NCI-H1092 treated with DMSO at 0.1 percent for 48 hours (cell line): ENCODE measurements at regions not wholly inside any gene's neighbourhood (a gene's known extent, or its start where the extent isn't known, plus 50 kb on each side); places are given as distances from the start of the nearest gene placed in this dataset.
A peak's percentile ranks its signal among the peaks of the same experiment; 100 is the strongest.

ENCODE experiments used
- DNase-seq: peaks from one replicate; lab custom pipeline; 2025; lab: John Stamatoyannopoulos, UW

DNA sequence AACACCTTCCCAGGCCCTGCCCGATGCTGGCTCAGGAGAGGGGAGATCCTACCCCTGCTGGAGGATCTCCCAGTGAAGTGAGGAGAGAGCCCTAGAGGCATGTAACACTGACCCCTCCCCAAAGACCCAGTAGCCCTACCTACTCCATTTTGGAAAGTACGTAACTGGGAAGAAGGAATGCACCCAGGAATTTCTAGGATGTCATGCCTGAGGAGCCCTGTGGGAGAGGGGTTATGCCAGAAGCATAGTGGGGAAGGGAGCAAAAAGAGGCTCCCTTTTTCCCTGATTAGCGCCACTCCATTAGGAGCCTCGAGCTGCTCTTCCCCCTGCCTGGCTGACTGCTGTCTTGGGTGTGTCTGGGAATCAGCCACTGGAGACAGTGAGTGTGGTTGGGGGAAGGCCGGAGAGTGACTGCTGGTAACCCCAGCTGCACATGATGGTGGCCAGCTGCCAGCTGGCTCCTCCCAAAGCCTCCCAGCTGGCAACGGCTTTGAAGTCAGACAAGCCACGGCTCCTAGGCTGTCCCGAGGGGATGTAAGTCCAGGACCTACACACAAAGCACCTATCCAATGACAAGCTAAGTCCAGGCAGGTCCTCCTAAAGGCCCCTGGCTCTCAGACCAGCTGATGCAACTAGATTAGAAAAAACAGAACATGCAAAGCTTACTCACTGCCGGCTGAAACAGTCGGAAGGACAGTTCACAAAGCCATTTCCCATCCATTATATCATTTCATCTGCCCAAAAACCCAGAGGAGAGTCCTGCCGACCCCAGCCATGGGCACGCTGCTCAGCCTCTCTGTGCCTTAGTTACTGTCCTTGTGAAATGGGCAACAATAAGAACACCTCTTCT, 136.5 kb upstream of the ABCA1 start:
- peak; percentile 94 for DNase-seq

DNA sequence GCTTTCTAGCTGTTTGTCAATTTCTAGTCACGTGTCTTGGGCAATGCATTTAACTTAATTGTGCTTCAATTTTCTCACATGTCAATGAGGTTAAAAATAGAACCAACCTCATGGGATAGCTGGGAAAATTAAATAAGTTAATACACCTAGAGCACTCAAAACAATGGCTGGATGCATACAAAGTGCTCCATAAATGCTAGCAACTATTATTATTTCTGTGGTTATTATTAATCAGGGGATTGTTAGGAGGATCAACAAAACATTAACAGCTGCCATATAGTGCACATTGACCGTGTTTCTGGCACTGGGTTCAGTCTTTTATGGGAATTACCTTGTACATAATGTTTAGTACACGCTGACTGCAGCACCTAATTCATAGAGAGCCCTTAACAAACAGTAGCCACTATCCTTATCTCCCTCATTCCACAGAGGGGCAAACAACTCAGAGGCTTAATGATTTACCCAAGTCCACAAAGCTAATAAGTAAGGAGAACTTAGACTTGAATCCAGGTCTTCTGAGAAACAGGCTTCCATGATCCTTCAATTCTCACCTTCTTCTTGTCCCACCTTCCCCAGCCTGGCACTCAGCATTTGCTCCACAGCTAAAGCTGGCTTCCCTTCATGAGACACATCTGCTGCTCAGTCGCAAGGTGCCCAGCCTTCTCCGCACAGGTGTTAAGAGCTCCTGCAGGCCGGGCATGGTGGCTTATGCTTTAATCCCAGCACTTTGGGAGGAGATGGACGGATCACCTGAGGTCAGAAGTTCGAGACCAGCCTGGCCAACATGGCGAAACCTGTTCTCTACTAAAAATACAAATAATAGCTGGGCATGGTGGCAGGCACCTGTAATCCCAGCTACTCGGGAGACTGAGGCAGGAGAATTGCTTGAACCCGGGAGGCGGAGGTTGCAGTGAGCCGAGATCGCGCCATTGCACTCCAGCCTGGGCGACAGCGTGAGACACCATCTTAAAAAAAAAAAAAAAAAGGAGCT, 137.4 kb upstream of the ABCA1 start:
- peak; percentile 67 for DNase-seq

DNA sequence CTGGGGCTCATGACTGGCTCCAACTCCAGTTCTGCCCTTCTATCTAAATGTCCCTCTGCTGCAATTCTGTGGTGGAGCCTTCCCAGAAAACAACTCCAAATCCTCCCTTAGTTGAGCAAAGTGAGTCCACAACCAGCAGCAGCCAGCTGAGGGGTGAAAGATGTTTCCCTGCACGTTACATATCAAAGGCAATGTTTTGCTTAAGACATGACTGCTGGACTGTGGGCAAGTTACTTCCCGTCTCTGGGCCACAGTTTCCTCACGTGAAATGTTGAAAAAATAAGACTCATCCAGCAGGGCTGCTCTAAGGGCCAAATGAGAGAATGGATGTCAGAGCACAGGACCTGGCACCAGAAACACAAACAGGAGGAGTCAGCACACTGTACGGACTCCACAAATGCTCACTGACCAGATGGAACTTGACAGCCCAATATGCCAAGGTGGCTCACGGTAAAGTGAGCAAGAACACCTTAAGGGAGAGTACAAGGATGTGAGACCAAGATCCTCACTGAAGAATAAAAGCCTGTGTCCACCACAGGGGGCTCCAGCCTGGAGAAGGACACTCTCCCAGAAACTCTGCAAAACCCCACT, 138.4 kb upstream of the ABCA1 start:
- DNase-seq, result no peak

DNA sequence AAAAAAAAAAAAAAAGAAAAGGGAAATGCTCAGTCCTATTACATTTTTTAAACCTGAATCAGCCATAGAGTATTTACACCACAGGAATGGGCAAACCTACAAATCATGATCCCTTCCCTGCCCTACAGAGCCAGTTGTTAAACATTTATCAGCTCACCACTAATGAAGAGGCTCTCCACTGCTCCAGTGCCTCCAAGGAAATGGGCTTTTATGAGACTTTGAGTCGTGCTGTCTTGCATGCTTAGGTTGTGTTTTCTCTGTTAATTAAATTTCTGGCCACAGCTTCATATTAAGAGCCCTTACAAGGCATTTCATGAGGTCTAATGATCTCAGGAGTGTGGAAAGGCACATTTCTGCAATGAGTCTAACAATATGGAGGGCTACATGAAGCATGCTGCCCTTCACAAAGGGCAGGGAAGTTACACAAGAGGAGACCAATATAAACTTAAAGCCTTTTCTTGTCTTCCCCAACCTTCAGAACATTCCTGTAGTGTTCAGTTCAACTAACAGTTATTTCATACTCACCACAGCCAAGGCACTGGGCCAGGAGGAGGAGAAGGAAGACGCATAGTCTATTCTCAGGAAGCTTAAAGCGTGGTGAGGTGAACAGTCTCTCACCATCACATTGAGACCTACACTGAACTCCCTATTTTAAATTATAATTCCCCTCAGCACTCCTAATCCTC, 140.1 kb upstream of the ABCA1 start:
- DNase-seq, result no peak

DNA sequence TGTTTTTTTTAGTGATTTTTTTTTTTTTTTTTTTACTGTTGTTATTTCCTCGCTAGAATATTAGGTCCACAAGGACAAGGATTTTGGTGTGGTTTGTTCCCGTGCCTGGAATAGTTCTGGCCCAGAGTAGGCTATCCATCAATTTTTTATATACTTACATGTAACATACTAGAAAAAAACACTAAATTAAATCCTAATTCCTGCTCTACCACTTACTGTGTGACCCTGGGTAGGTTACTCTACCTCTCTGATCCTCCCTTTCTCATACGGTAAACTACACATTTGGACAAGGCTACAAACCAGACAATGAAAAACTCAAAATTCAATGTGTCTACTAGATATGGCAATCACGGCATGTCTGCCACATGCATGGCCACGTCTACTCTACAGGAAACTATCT, 141.3 kb upstream of the ABCA1 start:
- no peak for DNase-seq

DNA sequence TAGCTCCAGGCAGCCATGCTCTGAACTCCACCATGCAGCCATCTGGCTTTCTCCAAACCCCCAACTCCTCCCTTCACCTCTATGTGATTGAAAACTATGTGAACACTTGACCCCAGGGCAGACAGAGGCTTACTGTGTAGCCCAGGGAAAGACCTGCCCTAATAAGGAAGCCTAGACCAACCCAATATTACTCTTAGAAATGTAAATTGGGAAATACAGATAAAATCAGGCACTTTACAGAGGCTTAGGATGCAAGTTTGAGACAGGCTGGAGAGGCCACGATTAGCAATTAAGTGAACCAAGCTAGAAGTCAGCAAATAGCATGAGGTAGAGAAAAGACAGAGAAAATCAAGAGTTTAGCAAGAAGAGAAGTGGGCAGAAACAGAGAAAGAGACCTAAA, 141.7 kb upstream of the ABCA1 start:
- DNase-seq, result no peak

DNA sequence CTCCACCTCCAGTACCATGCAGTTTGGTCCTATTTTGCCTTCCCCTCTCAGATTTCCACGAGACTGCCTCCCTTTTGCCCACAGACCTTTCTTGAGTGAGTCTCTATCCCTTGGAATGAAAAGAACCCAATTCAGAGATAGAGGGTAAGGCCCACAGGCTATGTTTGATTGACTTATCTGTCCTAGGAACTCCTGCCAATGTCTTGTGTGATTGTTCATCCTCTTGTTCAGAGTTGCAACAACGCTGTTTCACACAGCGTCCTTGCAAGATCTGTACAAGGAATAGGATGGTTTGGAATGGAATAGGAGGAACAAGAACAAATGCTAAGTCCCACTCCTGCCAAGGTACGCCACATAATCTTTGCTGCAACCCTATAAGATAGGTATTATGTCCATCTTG, 142.2 kb upstream of the ABCA1 start:
- no peak for DNase-seq

DNA sequence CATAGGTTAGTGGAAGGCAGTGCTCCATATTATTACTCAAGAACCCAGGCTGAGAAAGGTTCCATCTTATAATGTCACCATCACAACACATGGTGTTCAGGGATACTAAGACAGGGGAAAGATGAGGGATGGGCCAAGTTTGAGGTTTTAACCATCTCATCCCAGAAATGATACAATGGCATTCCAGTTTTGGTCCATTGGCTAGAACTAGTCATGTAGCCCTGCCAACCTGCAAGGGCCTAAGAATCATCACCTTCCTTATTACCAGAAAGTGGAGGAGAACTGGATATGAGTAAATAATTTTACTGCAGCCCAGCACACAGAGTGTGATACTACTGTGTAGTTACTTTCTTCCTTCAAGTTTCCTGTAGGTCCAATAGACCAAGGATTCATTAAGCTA, 144.5 kb upstream of the ABCA1 start:
- DNase-seq, result no peak

DNA sequence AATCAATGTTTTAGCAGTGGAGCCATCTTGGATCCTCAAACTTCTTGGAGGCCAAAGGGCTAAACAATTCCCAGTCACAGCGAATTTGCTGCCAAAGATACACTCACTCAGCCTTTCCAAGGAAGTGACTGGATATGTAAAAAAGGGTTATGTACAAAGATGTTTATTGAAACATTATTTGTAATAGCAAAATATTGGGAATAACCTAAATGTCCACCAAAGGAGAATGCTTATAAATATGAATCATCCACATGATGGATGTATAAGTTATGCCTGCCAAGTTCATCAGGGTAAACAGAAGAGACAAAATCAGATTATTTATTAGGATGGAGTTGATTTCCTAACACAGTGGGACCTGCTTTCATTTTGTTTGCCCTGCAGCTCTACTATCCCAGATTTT, 145.2 kb upstream of the ABCA1 start:
- no peak for DNase-seq

DNA sequence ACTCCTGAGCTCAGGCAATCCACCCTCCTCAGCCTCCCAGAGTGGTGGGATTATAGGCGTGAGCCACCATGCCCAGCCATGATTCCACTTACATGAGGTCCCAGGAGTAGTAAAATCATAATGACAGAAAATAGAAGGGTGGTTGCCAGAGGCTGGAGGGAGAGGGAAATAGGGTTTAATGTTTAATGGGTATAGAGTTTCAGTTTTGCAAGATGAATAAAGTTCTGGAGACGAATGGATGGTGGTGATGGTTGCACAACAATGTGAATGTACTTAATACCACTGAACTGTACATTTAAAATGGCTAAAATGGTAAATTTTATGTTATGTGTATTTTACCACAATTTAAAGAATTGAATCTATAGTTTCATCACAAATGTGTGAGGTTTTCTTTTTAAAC, 146.5 kb upstream of the ABCA1 start:
- no peak for DNase-seq

DNA sequence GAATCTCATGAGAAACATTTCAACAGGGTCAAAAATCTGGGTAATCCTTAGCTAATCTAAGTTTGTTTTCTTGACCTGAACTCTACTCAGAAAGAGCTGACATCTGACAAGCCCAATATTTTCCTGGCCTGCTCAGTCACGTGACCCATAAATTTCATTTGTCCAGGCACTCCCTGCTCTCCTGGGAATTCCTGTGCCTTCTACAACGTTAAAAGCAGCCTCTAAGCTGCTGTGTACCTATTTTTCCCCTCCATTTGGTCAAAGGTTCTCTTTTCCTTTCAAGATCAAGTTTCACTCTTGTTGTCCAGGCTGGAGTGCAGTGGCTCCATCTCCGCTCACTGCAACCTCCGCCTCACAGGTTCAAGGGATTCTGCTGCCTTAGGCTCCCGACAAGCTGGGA, 148.8 kb upstream of the ABCA1 start:
- DNase-seq, result no peak

DNA sequence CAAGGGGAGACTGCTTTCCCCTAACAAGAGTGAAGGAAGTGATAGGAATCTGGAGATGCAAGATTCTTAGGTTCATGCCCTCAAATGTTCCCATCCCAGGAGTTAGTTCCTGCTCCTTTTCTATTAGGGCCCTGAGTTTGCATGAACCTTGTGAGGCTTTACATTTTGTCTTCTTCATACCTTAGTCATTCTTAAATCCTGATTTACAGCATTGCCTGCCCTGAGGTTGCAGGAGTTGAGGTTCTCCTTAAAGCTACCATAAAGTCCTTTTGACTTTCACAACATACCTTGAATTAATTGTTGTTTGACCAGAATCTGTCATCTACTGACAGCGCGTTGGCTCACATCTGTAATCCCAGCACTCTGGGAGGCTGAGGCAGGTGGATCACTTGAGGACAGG, 151.5 kb upstream of the ABCA1 start:
- no peak for DNase-seq

DNA sequence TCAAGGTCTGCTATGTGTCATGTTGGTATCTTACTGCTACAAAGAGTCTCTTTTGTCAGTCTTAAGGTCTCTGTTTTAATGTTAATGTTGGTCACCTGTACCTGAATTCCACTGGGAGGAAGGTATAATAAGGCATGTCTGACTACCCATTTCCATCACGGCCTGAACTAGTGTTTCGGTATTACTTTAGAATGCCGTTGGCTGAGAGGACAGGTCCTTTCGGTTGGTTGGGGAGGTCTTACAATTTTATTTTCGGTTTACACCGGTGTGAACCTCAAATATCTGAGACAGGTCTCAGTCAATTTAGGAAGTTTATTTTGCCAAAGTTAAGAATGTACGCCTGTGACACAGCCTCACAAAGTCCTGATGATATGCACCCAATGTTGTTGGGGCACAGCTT, 154.9 kb upstream of the ABCA1 start:
- no peak for DNase-seq

DNA sequence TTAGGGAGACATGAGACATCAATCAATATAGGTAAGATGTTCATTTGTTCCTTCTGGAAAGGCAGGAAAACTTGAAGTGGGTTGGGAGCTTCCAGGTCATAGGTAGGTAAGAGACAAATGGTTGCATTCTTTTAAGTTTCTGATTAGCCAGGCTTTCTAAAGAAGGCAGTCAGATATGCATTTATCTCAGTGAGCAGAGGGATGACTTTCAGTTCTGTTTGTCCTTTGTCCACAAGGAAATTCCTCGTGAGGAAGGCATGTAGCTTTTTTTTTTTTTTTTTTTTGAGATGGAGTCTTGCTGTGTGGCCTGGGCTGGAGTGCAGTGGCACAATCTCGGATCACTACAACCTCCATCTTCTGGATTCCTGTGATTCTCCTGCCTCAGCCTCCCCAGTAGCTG, 155.3 kb upstream of the ABCA1 start:
- DNase-seq, result no peak

DNA sequence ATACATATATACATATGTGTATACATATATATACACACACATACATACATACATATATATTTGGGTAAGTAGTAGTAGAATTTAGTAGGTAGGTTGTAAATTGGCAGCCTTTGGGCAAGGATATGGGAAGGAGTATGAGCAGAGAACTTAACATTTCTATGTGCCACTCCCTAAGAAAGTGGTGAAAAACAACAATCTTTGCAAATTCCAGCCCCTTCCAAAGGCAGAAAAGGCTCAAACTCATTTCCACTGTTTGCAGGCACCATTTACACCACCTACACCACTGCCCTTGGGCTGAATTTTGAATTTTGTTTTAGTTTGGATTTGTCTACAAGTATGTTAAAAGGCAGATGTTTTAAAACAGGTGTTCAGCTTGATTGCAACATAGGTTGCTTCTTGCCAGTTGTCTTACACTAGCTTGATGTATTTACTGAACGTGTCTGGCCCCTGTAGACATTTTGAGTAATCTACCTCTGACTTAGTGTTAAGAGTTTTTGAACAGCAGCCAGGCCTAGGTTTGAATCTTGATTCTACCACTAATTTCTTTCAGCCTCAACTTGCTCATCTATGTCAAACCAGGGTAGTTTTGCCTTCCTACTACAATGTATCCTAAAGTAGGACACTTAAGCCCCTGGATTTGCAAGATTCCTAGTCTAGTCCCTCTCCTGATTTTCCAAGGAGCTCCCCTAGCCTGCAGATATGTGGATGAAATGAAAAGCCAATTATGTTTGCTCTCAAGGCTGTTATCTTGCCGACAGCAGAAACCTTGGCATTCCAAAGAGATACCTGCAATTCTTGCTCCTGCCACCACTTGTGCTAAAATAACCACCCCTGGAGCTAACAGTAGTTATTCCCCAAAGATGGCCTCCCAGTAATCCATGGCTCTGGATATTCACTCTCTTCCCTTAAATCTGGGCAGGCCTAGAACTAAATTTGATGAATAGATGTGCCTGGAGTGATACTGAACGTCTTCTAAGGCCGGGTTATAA, 156.2 kb upstream of the SLC44A1 start:
- DNase-seq, result no peak

DNA sequence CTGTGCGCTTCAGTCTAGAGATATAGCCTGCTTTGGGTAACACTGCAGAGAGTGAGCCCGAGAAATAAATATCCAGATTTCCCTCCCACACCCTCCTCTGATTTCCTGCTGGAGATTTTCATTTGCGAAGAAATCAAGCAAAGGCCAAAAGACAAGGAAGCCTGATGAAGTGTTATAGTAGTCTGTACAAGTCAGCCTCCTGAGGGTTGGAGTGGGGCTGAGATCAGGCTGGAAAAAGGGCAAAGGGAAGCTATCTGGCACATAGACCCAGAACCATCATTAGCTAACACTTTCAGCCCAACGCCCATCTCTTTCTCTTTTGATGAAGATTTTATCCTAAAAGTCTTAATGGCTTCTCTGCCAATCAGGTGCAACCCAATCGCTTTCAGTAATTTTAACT, 154.6 kb upstream of the SLC44A1 start:
- DNase-seq, result no peak

DNA sequence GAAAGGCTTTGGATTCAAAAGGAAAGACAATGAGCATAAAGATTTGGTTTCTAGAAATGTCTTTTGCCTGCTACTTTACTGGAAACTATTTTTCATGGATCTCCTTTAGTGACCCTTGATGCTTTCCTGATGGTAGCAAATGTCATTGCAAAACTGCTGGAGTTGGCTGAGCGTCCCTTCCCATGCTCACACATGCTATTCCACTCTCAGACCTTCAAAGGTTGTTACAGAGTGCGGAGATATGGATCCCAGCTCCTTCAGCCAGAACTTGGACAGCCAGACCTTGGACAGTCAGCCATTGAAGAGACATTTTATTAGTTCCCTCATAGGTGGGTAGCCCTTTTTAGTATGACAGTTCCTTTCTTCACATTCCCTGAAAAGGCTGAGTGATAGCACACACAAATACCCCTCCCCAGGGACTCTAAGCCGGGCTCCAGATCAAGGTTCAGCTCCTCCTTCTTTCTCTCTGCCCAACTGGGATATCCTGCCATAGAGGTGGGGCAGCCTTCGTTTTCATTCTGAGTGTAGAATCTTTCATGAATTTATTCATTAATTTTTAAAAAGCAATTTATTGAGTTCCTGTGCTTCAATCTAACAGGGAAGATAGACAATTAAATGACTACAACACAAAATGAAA, 153.3 kb upstream of the SLC44A1 start:
- no peak for DNase-seq

DNA sequence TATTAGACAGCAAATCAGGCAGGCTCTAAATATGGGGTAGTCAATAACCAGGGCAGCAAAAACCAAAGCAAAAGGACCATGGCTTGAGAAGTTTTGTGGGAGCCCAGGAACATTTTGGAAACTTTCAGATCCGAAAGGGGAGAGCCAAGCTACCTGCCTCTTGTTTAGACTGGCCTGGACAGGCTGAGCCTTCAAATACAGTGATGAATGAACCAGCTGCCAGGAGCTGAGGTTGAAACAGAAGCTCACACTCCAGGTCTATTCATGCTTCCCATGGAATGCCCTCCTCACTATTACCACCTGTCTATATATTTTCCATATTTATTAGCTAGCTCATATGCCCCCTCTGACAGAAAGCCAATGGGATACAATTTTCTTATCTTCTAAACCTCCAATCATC, 150.8 kb upstream of the SLC44A1 start:
- DNase-seq, result no peak

DNA sequence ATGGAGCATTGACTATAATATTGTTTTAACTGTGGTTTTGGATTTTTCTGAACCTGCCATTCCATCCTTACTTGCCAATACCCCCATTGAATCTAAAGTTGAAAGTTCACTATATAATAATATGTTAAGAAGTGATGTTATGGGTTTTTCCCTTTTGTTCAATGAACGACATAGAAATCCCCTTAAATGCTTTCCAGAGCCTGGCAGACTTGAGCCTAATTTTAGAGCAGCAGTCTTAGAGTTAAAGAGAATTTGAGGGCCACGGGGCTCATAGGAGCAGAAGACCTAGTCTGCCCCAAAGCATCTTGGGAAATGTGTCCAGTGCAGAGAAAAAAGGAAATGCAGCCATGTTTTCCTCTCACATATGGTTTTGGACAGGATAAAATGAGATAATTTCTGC, 146.1 kb upstream of the SLC44A1 start:
- DNase-seq, result no peak

DNA sequence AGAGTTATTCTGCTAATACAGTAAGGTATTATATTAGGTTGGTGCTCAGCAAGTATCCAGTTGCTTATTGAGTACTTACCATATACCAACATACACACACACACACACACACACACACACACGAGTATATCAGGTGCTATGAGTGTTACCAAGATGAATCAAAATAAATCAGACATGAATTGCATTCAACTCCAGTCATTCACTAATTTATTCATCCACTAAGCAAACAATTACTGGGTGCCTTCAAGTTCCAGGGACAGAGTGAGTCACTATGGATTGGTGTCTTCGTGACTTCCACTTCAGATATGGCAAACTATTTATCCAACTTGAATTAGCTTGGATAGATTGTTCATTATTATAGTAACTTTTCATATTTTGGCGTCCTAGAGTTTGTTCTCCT, 140.7 kb upstream of the SLC44A1 start:
- no peak for DNase-seq
